UCSD-AML1 (cell line): ENCODE measurements at regions not wholly inside any gene's neighbourhood (a gene's known extent, or its start where the extent isn't known, plus 50 kb on each side); places are given as distances from the start of the nearest gene placed in this dataset.
"Not testable (repeated sequence)": the region's sequence is repeated elsewhere in the genome, so short reads cannot be mapped to it uniquely, and the experiment has no call there.

ENCODE experiments used
- DNase-seq: peaks from one replicate; lab custom pipeline; 2025; ENCODE audit not compliant: unreplicated experiment; lab: John Stamatoyannopoulos, UW

DNA sequence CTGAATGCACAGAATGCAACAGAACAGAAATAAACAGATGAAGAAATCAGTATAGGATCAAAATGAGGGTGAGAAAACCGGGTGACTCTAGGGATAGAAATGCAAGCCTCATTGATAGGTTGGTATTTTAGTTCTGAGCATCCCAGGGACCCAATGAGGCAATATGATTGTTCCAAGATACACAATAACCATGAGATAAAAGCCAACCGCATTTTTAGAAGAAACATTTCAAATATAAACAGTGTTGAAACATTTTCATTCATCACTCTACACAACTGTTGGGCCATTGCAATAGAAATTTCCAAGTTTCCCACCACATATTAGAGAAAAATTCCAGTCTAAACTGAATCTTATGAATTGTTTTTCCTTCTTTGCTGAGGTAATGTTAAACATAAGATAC lies 452.3 kb upstream of the PTGER4 start:
- no peak for DNase-seq

DNA sequence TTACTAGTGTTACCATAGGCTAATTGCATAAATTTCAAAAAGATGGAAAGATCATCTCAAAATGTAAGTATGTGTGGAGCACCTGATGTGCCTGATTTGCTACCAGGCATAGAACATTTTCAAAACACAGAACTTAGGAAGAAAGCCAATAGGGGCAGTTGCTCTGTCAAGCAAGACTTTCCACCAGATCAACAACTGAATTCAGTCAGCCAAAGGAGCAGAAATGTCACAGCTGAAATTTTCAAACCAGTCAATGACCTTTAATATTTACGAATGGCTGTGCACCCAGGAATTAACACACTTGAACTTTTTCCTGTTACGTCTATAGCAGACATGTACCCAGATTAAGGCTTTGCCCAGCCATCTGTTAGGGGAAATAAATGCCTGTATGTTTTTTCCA lies 452.8 kb upstream of the PTGER4 start:
- DNase-seq: no peak

DNA sequence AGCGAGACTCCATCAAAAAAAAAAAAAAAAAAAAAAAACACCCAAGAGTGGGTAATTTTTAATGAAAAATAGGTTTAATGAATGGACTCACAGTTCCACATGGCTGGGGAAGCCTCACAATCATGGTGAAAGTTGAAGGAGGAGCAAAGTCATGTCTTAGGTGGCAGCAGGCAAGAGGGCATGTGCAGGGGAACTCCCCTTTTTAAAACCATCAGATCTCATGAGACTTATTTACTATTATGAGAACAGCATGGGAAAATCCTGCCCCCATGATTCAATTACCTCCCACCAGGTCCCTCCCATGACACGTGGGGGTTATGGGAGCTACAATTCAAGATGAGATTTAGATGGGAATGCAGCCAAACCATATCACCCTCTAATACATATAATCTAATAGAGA lies 454.6 kb upstream of the PTGER4 start:
- DNase-seq: not testable (repeated sequence)

DNA sequence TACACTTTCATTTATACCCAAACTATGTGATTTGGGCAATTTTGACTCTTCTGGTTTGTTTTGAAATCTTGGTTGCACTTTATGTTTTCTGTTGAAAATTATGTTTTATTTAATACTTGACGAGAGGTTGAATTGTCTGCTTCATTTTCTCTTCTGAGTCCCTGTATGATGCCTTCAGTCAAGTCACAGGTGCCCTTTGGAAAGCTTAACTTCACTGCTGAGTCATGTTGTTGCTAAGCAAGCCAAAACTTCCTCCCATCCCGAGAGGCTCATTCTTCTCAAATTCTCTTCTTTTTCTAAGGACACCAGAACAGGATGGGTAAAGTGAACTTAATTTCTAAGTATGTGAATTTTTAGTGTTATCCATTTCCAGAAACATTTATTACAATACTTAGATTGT lies 455.3 kb upstream of the PTGER4 start:
- DNase-seq: no peak

DNA sequence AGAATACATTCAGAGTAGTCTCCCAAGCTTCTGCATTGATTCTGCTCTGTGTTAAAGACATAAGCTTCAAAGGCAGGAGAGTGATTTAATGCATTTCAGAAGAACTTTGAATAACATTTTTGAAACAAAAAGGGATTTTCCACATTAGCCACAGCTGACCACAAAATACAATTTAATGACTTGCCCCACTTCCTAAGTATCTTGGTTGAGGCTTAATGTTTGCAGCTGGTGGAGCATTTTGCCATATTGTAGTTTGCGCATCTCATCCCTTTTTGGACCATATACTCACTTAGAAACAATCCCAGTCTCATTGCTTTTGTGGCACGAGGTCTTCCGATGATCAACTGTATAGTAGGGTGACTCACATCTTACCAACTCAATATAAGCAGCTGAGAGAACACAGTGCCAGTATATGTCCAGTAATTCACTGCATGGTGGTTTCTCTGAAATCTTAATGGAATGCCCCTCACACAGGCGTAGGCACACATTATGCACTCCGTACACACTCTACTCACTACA lies 455.8 kb upstream of the PTGER4 start:
- no peak for DNase-seq

DNA sequence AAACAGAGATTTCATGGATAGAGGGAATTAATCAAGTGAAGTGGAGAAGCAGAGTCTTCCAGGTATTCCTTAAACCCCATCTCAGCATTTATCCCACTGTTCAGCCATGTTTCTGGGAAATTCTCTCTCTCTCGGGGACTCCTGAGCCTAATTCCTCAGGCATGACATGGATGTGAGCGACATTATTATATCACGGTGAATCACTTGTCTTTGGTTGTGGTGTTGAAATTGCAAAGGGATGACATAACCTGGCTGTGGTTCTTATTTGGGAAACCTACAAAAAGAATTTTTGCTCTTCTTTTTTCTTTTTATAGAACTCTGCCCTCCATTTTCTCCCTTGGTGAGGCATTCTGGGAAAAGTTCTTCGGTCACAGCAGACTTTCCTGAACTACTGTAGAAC lies 457.9 kb upstream of the PTGER4 start:
- no peak for DNase-seq

DNA sequence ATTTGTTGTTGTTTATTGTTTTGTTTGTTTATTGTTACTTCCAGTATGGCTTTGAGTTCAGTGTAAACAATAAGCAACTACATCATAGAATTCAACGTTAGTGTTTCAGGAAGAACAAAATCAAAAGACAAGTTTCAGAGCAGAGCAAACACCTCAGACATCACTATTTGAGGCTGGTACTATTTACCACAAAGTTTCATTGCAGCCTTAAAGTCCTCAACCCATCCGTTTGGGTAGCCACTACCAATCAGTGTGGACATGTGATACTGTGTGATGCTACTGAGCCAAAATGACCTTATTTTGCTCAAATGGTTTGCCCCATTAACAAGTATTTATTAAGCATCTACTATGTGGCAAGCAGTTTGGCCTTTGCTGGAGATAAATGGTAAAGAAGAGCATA lies 458.5 kb upstream of the PTGER4 start:
- DNase-seq: no peak

DNA sequence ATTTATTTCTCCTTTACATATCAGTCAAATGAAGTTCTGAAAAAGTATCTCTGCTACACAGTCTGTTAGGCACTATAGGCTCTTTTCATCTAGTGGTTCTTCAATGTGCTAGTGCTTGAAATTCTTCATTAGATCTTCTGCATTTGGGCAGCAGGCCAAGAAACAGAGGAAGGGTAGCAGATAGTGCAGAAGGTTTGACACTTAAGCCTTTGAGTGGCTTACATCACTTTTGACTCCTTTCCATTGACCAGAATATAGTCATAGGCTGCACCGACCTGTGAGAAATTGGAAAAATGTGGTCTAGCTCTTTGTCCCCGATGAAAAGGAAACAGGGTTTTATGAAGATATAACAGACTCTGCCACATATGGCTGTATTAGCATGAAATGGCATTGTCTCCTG lies 459.5 kb upstream of the PTGER4 start:
- DNase-seq: no peak

DNA sequence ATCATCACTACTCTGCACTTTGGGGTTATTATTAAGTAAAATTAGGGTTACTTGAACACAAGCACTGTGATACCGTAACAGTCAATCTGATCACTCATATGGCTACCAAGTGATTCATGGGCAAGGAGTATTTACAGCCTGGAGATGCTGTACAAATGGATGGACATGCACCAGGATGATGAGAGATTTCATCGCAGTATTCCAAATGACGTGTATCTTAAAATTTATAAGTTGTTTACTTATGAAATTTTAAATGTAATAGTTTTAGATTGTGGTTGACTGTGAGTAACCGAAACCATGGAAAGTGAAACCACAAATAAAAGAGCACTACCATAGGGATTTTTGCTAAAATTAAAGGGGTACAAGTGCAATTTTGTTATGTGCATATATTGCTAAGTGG lies 462.2 kb upstream of the PTGER4 start:
- no peak for DNase-seq

DNA sequence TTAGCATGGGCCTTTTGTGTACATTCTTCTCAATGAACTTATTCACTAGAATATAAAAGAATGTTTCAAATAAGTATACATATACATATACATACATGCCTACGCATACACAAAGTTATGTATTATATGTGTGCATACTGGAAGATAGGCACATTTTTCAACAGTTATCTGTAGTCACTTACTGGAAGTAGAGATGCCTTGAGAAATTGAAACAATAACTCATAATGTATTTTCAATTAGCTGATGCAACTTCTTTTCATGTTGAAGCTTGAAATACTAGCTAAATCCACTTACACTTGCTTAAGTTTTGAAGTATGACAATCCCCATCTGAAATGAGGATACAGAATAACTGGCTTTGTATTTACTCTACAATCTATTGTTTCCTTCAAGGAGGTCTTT lies 469.0 kb upstream of the PTGER4 start:
- DNase-seq: no peak

DNA sequence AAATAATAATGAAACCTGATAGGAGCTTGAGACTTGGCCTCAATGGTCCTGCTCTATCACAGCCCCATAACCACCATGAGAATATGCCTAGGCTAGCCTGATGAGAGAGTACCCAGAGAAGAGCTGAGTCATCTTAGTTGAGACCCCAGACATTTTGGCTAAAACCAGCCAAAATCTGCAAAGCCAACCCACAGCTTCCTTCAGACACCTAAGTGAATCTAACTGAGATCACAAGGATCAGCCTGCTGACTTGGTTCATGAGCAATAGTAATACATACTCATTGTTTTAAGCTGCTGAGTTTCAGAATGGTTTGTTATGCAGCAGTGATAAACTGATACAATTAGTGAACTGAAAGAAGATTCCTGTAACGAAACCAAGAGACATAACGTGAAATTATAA lies 473.7 kb upstream of the PTGER4 start:
- no peak for DNase-seq

DNA sequence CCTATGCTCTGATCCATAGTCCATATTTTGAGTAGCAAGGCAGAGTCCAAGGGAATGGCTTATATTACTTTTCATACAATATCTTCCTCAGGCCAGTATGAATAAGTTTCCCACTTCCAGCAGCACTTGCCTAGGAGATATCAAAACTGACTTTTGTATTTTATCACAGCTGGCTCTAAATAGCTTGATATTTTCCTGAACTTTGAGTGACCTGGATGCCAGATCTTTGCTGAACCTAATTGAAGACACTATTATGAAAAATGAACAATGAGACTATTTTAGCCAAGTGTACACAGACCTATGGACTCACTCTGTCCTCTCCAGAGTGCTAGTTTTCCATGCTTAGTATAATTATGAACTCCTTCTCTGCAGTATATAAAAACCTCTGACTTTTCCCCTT lies 475.6 kb upstream of the PTGER4 start:
- no peak for DNase-seq

DNA sequence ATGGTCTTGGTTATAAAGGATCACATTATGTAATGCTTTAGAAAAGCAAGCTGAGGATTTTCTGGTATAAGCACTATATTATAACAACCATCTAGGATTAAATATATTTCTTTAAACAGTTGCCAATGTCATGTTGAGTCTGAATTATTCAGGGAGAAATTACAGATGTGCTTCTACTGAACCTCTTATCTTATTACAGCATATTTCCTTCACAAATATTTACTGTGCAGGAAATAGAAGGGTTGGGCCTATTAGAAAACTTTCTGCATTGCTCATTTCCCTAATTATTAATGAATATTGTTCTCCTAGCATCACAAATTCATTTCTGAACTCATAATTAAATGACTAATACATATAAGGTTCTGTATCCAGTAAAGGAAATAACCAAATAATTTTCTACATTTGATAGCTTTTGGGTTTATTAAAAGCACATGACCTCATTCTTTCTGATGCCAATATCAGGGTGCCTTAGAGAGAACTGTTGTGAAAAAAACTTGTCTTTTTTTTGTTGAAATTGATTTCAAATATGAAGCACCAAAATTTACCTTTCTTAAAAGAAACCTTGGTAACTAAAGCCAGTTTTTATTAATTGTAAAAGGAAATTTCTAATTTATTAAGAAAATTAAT lies 476.8 kb upstream of the PTGER4 start:
- no peak for DNase-seq

DNA sequence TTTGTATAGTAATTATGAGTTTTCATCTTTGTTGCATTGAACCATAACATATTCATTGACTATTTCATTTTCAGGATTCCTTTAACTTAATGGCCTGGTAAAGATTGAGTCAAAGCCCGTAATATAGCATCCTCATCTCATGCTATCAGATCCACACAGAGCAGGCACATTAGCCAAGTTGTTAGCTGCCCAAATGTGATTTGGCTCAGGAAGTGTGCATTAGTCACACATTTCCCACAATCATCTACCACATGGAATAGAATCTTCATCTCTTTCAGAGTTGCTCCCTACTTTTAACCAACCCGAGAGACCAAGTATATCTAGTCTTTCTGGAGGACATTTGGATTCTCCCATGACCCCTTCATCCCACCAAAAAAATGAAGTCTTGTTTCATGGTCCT lies 481.0 kb upstream of the PTGER4 start:
- DNase-seq: no peak

DNA sequence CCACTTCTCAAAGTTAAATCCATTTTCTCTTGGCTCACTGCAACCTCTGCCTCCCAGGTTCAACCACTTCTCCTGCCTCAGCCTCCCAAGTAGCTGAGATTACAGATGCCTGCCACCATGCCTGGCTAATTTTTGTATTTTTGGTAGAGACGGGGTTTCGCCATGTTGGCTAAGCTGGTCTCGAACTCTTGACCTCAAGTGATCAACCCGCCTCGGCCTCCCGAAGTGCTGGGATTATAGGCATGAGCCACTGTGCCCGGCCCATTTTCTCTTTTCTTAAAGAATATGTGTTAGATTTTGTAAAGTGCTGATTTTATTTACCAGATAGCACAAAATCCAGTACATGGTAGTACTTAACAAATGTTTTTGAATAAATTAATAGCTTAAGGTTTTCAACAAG lies 484.1 kb upstream of the PTGER4 start:
- not testable (repeated sequence) for DNase-seq

DNA sequence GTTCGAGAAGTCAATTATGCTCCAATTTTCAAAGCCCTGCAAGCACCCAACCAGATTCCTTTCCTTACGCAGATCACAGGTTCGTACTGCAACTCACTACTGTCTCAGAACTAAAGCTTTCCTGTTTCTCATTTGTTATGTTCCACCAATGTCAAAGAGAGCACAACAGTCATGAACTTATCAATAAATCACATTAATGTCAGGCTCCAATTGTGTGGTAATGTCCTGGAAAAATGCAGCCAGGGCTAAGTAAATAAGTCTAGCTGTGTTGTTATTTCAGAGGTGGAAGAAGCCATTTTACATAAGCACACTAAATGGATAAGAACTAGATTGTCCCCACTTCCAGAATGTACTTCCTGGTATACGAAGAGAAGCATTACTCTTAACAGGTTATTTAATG lies 488.6 kb upstream of the PTGER4 start:
- DNase-seq: no peak

DNA sequence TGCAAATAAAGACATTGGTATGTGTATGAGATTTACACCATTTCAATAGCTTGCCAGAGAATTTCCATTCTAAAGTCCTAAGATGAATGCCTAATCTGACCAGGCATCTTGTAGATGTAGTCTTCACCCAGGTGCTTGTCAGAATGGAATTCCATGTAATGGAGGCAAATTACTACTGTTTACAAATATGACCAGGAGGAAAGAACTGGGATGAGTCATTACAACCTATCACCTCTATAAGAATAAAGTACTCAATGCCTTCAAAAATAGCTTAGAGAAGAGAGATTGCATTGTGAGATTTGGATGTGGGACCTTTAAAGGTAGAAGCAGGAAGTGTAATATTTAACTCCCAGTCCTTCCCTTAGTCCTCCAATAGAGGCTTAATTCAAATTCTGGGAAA lies 507.0 kb upstream of the PTGER4 start:
- no peak for DNase-seq

DNA sequence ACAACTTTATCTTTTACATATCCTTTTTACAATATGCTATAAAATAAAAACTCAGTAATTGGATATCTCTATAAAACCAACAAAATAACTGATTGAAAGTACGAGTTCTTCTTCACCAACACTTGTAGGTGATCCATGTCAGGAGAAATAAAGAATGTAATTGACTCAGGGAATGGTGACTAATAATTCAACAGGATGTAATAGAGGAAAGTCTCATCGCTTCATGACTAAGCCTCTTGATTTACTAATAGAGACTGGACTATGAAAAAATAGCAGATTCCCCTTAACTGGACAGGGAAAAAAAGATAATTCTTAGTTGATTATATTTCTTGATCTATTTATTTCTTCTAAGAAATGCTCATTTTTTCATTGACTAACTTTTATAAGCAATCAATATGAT lies 507.7 kb upstream of the PTGER4 start:
- DNase-seq: no peak

DNA sequence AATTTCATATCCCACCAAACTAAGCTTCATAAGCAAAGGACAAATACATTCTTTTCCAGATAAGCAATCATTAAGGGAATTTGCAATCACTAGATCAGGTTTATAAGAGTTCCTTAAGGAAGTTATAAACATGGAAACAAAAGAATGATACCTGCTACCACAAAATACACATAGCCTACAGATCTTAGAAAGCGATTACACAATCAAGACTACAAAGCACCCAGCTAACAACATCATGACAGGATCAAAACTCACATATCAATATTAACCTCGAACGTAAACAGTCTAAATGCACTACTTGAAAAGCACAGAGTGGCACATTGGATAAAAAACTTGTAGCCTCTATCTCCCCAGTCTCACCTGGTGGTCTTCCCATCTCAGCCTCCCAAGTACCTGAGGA lies 512.4 kb upstream of the PTGER4 start:
- no peak for DNase-seq

DNA sequence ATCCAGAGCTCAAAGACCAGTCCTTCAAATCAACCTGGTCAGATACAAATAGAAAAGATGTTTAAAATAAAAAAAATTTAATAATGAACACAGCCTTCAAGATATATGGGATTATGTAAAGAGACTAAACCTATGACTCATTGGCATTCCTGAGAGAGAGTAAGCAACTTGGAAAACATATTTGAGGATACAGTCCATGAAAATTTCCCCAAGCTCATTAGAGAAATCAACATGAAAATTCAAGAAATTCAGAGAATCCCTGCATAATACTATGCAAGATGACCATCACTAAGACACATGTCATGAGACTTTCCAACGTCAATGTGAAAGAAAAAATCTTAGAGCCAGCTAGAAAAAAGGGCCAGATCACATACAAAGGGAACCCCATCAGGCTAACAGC lies 512.9 kb upstream of the PTGER4 start:
- no peak for DNase-seq

DNA sequence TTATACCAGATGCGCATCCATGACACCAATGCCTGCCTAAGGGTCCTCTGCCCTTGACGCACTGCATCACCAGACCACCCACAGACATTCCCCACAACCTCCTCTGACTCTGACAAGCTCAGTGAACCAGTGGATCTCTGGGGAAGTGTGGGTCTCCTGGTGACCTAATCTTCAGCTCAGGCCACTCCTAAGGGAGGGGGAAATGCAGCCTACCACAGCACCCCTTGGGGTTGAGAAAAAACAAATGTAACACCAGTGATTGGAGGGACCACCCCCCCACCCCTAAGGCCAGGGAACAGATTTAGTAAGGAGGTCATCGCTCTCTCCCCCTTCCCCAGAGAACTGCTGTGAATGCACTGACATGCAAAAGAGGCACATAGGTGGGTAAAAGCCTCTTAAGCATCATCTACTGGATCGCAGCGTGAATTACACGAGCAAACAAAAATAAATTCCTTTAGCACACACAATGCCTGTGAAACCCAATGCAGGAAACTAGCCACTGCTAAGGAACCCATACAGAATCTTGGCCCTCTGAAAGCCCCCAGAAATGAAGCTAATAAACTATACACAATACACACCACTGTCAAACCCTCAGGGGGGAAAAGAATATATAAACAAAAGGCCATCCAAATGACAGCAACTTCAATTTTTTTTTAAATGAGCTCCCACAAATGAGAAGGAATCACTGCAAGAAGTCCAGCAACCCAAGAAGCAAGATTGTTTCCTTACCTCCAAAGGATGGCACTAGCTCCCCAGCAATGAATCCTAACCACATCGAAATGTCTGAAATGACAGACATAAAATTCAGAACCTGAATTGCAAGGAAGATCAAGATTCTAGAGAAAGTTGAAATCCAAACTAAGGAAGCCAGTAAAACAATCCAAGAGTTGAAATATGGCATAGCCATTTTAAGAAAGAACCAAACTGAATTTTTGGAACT lies 513.7 kb upstream of the PTGER4 start:
- no peak for DNase-seq

DNA sequence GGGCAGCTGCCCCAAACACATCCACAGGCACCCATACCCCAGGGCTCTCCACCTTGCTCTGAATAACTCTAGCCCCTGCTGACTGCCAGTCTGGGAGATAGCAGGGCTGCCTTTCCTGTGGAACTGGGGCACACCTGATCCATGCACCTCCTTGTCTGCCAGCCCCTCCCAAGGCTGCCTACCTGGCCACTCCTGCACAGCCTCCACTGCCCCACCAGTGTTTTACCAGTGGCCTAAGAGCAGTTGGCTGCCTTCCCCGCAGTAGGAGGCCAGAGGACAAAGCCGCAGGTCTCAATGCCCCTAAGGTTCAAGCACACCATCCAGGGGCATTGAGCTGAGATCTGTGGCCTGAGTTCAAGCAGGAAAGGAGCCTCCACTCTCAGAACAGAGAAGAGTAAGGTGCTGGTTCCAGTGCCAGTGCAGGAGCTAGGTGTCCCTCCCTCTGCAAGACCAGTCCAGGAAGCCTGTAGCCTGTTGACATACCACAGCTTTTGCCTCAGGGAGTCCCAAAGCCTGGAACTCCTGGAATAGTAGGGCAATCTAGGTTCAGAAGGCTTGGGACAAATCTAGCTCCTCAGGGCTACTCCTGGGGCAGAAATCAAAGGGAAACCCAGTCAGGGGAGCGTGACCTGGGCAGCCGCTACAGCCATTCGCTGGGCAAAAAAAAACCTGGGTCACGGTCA lies 514.5 kb upstream of the PTGER4 start:
- DNase-seq: no peak
